ENCODE measurements at regions not wholly inside any gene's neighbourhood (a gene's known extent, or its start where the extent isn't known, plus 50 kb on each side); places are given as distances from the start of the nearest gene placed in this dataset.

DNA sequence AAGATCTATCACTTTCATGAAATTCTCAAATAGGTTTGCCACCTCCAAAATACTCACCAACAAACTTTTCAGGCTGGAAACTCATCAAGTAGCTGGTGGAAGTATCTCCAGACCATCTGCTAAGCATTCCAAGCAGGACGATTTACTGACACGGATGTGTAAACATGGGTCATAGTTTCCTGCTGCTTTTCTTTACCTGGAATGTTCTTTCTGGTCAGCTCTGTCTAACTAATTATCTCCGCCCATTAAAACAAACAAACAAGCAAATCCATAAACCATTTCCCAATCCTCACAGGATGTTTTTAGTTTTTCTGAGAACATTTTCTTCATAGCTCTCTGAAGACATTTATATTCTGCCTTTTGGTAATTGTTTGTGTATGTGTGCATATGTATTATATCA, 397.0 kb downstream of the METTL15 start:
- Mint-ChIP-seq H3K27ac (no peak overlapping the region), H3K36me3 (ENCODE audit: low read depth) (no peaks in the 10 kb centered on the region), H3K4me3 (no peak overlapping the region), H3K4me1 (ENCODE audit: low read depth) (no peaks in the 10 kb centered on the region), H3K9me3 (no peaks in the 10 kb centered on the region), H3K27me3 (no peaks in the 10 kb centered on the region)
- DNase-seq, result no peak
- TF ChIP-seq, protein P1, sequence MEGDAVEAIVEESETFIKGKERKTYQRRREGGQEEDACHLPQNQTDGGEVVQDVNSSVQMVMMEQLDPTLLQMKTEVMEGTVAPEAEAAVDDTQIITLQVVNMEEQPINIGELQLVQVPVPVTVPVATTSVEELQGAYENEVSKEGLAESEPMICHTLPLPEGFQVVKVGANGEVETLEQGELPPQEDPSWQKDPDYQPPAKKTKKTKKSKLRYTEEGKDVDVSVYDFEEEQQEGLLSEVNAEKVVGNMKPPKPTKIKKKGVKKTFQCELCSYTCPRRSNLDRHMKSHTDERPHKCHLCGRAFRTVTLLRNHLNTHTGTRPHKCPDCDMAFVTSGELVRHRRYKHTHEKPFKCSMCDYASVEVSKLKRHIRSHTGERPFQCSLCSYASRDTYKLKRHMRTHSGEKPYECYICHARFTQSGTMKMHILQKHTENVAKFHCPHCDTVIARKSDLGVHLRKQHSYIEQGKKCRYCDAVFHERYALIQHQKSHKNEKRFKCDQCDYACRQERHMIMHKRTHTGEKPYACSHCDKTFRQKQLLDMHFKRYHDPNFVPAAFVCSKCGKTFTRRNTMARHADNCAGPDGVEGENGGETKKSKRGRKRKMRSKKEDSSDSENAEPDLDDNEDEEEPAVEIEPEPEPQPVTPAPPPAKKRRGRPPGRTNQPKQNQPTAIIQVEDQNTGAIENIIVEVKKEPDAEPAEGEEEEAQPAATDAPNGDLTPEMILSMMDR (IDR thresholded peaks at IDR 0.05), result no peak
- no peak for ATAC-seq
- CTCF ChIA-PET, result no interaction called here
- POLR2A ChIA-PET, result no interaction called here
- intact Hi-C loops (cut with micrococcal nuclease), result no loop called here

GRCh38 chr11:28504555-28505110, 396.4 kb downstream of the METTL15 start:
- H3K36me3 Mint-ChIP-seq (ENCODE audit: low read depth), result no peaks in the 10 kb centered on the region
- no peak for DNase-seq
- ChIA-PET CTCF (interaction anchor here (1.1 kb wide), 1 partner anchor 26 kb away, joined by 3 read pairs; no protein-coding TSS in a partner anchor), POLR2A (no interaction called here)
- no peaks in the 10 kb centered on the region for H3K27me3 Mint-ChIP-seq
- TF ChIP-seq, protein P1 (IDR thresholded peaks at IDR 0.05), result no peak
- intact Hi-C loops (cut with micrococcal nuclease), result no loop called here
- ATAC-seq, result no peak
- H3K4me1 Mint-ChIP-seq (ENCODE audit: low read depth), result no peaks in the 10 kb centered on the region
- no peak overlapping the region for H3K27ac Mint-ChIP-seq
- H3K9me3 Mint-ChIP-seq, result no peaks in the 10 kb centered on the region
- H3K4me3 Mint-ChIP-seq, result no peak overlapping the region

DNA sequence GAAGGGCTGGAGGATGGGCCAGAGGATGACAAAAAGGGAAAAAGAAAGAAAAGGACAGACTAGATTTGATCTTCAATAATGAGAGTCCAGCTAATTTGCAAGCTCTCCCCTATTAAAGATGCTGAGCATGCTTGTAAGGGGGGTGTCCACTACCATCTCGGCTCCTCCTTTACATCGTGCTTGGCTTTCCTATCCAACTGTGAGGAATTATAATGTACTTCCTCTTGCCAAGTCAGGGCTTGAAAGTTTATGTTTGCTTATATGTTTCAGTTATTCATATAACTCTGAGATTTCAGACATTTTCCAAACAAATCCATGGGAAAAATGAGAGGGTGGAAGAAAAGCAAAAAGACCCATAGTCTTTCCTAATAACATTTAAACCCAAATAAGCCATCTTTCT, 387.1 kb downstream of the METTL15 start:
- Mint-ChIP-seq H3K27me3 (no peaks in the 10 kb centered on the region), H3K4me3 (no peak overlapping the region), H3K4me1 (ENCODE audit: low read depth) (no peaks in the 10 kb centered on the region), H3K9me3 (no peaks in the 10 kb centered on the region), H3K36me3 (ENCODE audit: low read depth) (no peaks in the 10 kb centered on the region), H3K27ac (no peak overlapping the region)
- DNase-seq (no peak), ATAC-seq (no peak)
- POLR2A ChIA-PET, result interaction anchor here (0.5 kb wide), 1 partner anchor 17 kb away, joined by 3 read pairs; no protein-coding TSS in a partner anchor
- CTCF ChIA-PET, result no interaction called here
- TF ChIP-seq, protein P1 (IDR thresholded peaks at IDR 0.05), result no peak
- intact Hi-C loops (cut with micrococcal nuclease), result no loop called here

DNA sequence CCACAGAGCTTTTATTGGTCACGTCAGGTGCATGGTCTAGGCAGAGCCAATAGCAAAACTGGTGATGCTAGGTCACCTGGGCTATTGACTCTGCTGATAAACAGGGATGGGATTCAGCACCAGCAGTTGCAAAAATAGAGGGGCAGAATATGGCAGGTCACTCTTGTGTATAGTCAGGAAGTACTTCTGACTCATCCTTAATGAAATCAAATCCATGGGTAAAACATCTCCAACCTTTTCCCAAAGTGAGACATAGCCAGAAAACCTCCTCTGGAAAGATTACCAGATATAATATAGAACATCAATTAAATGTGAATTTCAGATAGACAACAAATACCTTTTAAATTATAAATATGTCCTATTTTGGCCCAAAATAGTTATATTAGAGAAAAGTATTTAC, 383.2 kb downstream of the METTL15 start:
- Mint-ChIP-seq H3K27ac (no peak overlapping the region), H3K4me1 (ENCODE audit: low read depth) (no peaks in the 10 kb centered on the region), H3K27me3 (no peaks in the 10 kb centered on the region), H3K36me3 (ENCODE audit: low read depth) (no peaks in the 10 kb centered on the region), H3K9me3 (no peaks in the 10 kb centered on the region), H3K4me3 (no peak overlapping the region)
- intact Hi-C loops (cut with micrococcal nuclease), result no loop called here
- TF ChIP-seq, protein P1 (IDR thresholded peaks at IDR 0.05), result no peak
- CTCF ChIA-PET, result no interaction called here
- ATAC-seq, result no peak
- POLR2A ChIA-PET, result no interaction called here
- no peak for DNase-seq

DNA sequence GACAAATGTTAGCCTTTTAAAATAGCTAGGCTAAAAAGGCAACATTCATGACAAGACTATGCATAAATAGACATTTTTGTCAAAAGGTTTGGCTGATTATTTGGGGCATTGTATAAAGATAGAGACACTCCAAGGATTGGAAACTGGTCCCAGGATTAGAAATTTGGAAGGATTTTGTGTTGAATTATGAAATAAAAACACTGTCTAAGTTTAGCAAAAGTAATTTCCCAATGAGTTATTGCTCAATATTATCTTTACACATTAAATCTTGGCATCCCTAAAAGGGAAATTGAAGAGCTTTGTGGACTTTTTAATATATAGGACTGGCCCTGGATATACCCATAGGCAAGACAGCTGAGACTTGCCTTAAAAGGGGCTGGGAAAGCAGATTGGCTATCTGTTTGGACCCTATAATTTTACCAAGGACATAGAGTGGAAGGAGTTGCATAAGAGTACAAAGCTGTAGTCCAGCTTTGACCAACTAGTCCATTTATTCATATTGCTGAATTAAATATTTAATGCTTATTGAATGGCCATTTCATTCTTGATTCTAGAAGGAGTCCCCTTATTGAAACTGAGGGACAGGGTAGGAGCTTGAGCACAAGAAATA, 382.7 kb downstream of the METTL15 start:
- ChIA-PET CTCF (no interaction called here), POLR2A (no interaction called here)
- Mint-ChIP-seq H3K9me3 (no peaks in the 10 kb centered on the region), H3K27me3 (no peaks in the 10 kb centered on the region), H3K36me3 (ENCODE audit: low read depth) (no peaks in the 10 kb centered on the region), H3K4me1 (ENCODE audit: low read depth) (no peaks in the 10 kb centered on the region), H3K4me3 (no peak overlapping the region), H3K27ac (no peak overlapping the region)
- TF ChIP-seq, protein P1 (IDR thresholded peaks at IDR 0.05), result no peak
- intact Hi-C loops (cut with micrococcal nuclease), result no loop called here
- no peak for ATAC-seq
- DNase-seq, result no peak

Data from activated CD8-positive, alpha-beta T cell treated with anti-CD3 and anti-CD28 coated beads for 36 hours (primary cell).